IMR-90 (cell line): ENCODE measurements at regions not wholly inside any gene's neighbourhood (a gene's known extent, or its start where the extent isn't known, plus 50 kb on each side); places are given as distances from the start of the nearest gene placed in this dataset.
A peak's percentile ranks its signal among the peaks of the same experiment; 100 is the strongest.

Experiments used
- ATAC-seq: fragments of 200-7000 bp; cut with Tn5 transposase; 2 replicates; pipeline ENCODE4 v1.9.1; 2020; ENCODE audit warnings: low read depth, mild to moderate bottlenecking, moderate library complexity
- BruUV-seq: library from RNA; stranded (reverse); fragments of 400-500 nt; replicated peaks from 2 replicates; lab custom pipeline; 2021; lab: Mats Ljungman, UMichigan
- CTCF ChIA-PET: fragments of 300-600 bp; formaldehyde crosslinking; extraction: SDS; loops from one replicate; lab custom pipeline; 2021; ENCODE audit warnings: antibody characterized with exemption; lab: Yijun Ruan, JAX
- POLR2A ChIA-PET: fragments of 300-600 bp; sonication (Branson Sonifier 250); formaldehyde crosslinking; loops from one replicate; lab custom pipeline; 2022; ENCODE audit warnings: antibody characterized with exemption; ENCODE audit not compliant: unreplicated experiment; lab: Charles Lee
- DNase-seq: peaks from one replicate; pipeline ENCODE4 v3.0.0; 2013
- H2AFZ ChIP-seq: replicated peaks from 2 replicates; pipeline ENCODE3; 2013; ENCODE audit warnings: low read length, mild to moderate bottlenecking; ENCODE audit not compliant: poor library complexity
- H2AK5ac ChIP-seq: 2 replicates; pipeline ENCODE4 v1.6.1; 2013; ENCODE audit warnings: low read depth, low read length, inconsistent platforms
- H2AK9ac ChIP-seq: replicated peaks from 2 replicates; pipeline ENCODE3; 2013; ENCODE audit warnings: mild to moderate bottlenecking, low read depth, low read length, moderate library complexity; ENCODE audit not compliant: poor library complexity
- H2BK120ac ChIP-seq: 2 replicates; pipeline ENCODE4 v1.6.1; 2013; ENCODE audit warnings: low read depth, low read length, inconsistent platforms
- H2BK15ac ChIP-seq: 3 replicates; pipeline ENCODE4 v1.6.1; 2013; ENCODE audit warnings: low read depth, low read length, inconsistent platforms
- H2BK20ac ChIP-seq: 2 replicates; pipeline ENCODE4 v1.6.1; 2013; ENCODE audit warnings: low read depth, mild to moderate bottlenecking, inconsistent platforms, low read length, moderate library complexity
- H2BK5ac ChIP-seq: 2 replicates; pipeline ENCODE4 v1.6.1; 2013; ENCODE audit warnings: mild to moderate bottlenecking, low read depth, low read length, inconsistent platforms; ENCODE audit not compliant: poor library complexity, severe bottlenecking
- H3K14ac ChIP-seq: replicated peaks from 2 replicates; pipeline ENCODE4 v1.6.1; 2013; ENCODE audit warnings: low read depth, low read length, inconsistent platforms
- H3K18ac ChIP-seq: 2 replicates; pipeline ENCODE4 v1.6.1; 2013; ENCODE audit warnings: low read depth, low read length, control low read depth
- H3K23ac ChIP-seq: 2 replicates; pipeline ENCODE4 v1.6.1; 2013; ENCODE audit warnings: low read depth, low read length, inconsistent platforms
- H3K27ac ChIP-seq: 2 replicates; pipeline ENCODE4 v1.5.1; 2013; ENCODE audit warnings: mild to moderate bottlenecking, control low read depth, low read length; ENCODE audit not compliant: insufficient read depth
- H3K27me3 ChIP-seq: 2 replicates; pipeline ENCODE4 v1.6.1; 2013; ENCODE audit warnings: low read length; ENCODE audit not compliant: control insufficient read depth, insufficient read depth
- H3K36me3 ChIP-seq: 2 replicates; pipeline ENCODE4 v1.6.1; 2013; ENCODE audit warnings: low read length, mixed read lengths; ENCODE audit not compliant: control insufficient read depth, insufficient read depth
- H3K4ac ChIP-seq: 2 replicates; pipeline ENCODE4 v1.6.1; 2013; ENCODE audit warnings: low read depth, low read length, inconsistent platforms
- H3K4me1 ChIP-seq: 2 replicates; pipeline ENCODE4 v1.6.1; 2013; ENCODE audit warnings: low read length, mixed read lengths; ENCODE audit not compliant: control insufficient read depth, insufficient read depth
- H3K4me2 ChIP-seq: 2 replicates; pipeline ENCODE4 v1.6.1; 2013; ENCODE audit warnings: low read depth, mild to moderate bottlenecking, control low read depth, low read length, moderate library complexity
- H3K4me3 ChIP-seq: 2 replicates; pipeline ENCODE4 v1.5.1; 2013; ENCODE audit warnings: low read depth, mild to moderate bottlenecking, control low read depth, low read length, moderate library complexity; ENCODE audit not compliant: insufficient read depth
- H3K56ac ChIP-seq: 2 replicates; pipeline ENCODE4 v1.6.1; 2013; ENCODE audit warnings: low read length, inconsistent platforms; ENCODE audit not compliant: insufficient read depth; ENCODE audit errors: extremely low read depth
- H3K79me1 ChIP-seq, 2 experiments: 2 replicates each; pipeline ENCODE4 v1.6.1; 2013; ENCODE audit warnings: low read length in 2 of 2, inconsistent platforms in 1 of 2, low read depth in 1 of 2
- H3K9ac ChIP-seq: 2 replicates; pipeline ENCODE4 v1.6.1; 2013; ENCODE audit warnings: low read depth, low read length, control low read depth
- H3K9me1 ChIP-seq: 2 replicates; pipeline ENCODE4 v1.6.1; 2013; ENCODE audit warnings: low read length, inconsistent platforms; ENCODE audit not compliant: insufficient read depth
- H3K9me3 ChIP-seq: 2 replicates; pipeline ENCODE4 v1.6.1; 2013; ENCODE audit warnings: low read length; ENCODE audit not compliant: control insufficient read depth, insufficient read depth
- H4K20me1 ChIP-seq: 2 replicates; pipeline ENCODE4 v1.6.1; 2013; ENCODE audit warnings: low read length, inconsistent platforms; ENCODE audit not compliant: insufficient read depth
- H4K5ac ChIP-seq: 2 replicates; pipeline ENCODE4 v1.6.1; 2013; ENCODE audit warnings: mild to moderate bottlenecking, low read depth, low read length, control low read depth
- H4K8ac ChIP-seq, 2 experiments: 2 replicates each; pipeline ENCODE4 v1.6.1; 2013; ENCODE audit warnings: low read depth in 2 of 2, low read length in 2 of 2, control low read depth in 1 of 2, inconsistent platforms in 1 of 2
- H4K91ac ChIP-seq: 2 replicates; pipeline ENCODE4 v1.6.1; 2013; ENCODE audit warnings: low read depth, low read length, inconsistent platforms; ENCODE audit not compliant: insufficient read depth
- BHLHE40 ChIP-seq: fragments of 150-350 bp; IDR thresholded peaks from 2 replicates; pipeline ENCODE4 v1.6.1; 2016; ENCODE audit warnings: mild to moderate bottlenecking, low read depth, low read length
- CEBPB ChIP-seq: IDR thresholded peaks from 2 replicates; pipeline ENCODE4 v1.6.1; 2012; ENCODE audit warnings: low read depth, low read length, improper control_type of control experiment
- MAZ ChIP-seq: IDR thresholded peaks from 2 replicates; pipeline ENCODE4 v1.6.1; 2012; ENCODE audit warnings: low read depth, mild to moderate bottlenecking, low read length, improper control_type of control experiment, moderate library complexity, borderline replicate concordance
- POLR2A ChIP-seq: IDR thresholded peaks from 2 replicates; pipeline ENCODE4 v1.6.1; 2012; ENCODE audit warnings: mild to moderate bottlenecking, low read depth, low read length
- WGBS, 2 experiments: methylation state at CpG; one replicate each; pipeline versions ENCODE4 v1.1.5 to v1.1.7; 2013; ENCODE audit warnings: missing lambda C conversion rate in 2 of 2; ENCODE audit not compliant: insufficient read length in 1 of 2; ENCODE audit errors: extremely low coverage in 2 of 2; 5-methylcytosine and 5-hydroxymethylcytosine counted together
- dilution Hi-C: fragments of 300-500 bp; cut with HindIII; formaldehyde crosslinking; loops from one replicate; pipeline ENCODE4 v1.14.3; 2018; ENCODE audit warnings: low sequenced_read_pairs; ENCODE audit not compliant: unreplicated experiment
- in situ Hi-C: fragments of 300-500 bp; cut with MboI; formaldehyde crosslinking; loops from 3 replicates; pipeline ENCODE4 v1.14.3; 2019; ENCODE audit warnings: low sequenced_read_pairs, inconsistent platforms, mixed read lengths
- intact Hi-C: fragments of 100-400 bp; cut with micrococcal nuclease; formaldehyde crosslinking; loops from 2 replicates; pipeline ENCODE4 v1.10.0; 2022

GRCh38 chr16:72723781-72724180, 324.1 kb downstream of the ZFHX3 start:
- Histone ChIP-seq H3K18ac (no peak overlapping the region), H3K27me3 (no peaks in the 10 kb centered on the region), H3K56ac (no peak overlapping the region), H3K27ac (no peak overlapping the region), H2AFZ (no peak overlapping the region), H4K5ac (no peak overlapping the region), H2BK20ac (no peak overlapping the region), H3K79me1 (no peaks in the 10 kb centered on the region), H3K23ac (no peak overlapping the region), H2BK120ac (no peak overlapping the region), H2BK15ac (no peak overlapping the region), H2BK5ac (no peak overlapping the region), H4K91ac (no peak overlapping the region), H4K20me1 (no peaks in the 10 kb centered on the region), H3K9me3 (no peaks in the 10 kb centered on the region), H3K4ac (no peak overlapping the region), H4K8ac (no peak overlapping the region), H3K4me3 (no peak overlapping the region), H3K14ac (no peak overlapping the region), H2AK9ac (no peak overlapping the region), H3K4me1 (no peaks in the 10 kb centered on the region), H3K9me1 (no peaks in the 10 kb centered on the region), H3K36me3 (no peaks in the 10 kb centered on the region), H3K9ac (no peak overlapping the region), H2AK5ac (no peak overlapping the region), H3K4me2 (no peak overlapping the region)
- TF ChIP-seq MAZ (no peak), CEBPB (peak; percentile 79), POLR2A (no peak), BHLHE40 (no peak)
- in situ Hi-C loops (no loop called here), intact Hi-C loops (loop anchor here (10.0 kb wide), 1 partner anchor 319 kb away; no protein-coding TSS in a partner anchor), dilution Hi-C loops (no loop called here)
- no CpG with 5 or more reads among the region's 4 CpGs for WGBS, 2 experiments
- peak; percentile 51 for DNase-seq
- CTCF ChIA-PET = no interaction called here
- POLR2A ChIA-PET = no interaction called here
- no peak for ATAC-seq
- no TSS peak for BruUV-seq
